GM23248 (cell line): ENCODE measurements at regions not wholly inside any gene's neighbourhood (a gene's known extent, or its start where the extent isn't known, plus 50 kb on each side); places are given as distances from the start of the nearest gene placed in this dataset.

Experiments used
- DNase-seq: peaks from one replicate; pipeline ENCODE4 v3.0.0-alpha.2; 2015
- H2AFZ ChIP-seq: fragments of 200-600 bp; sonication (generic); 2 replicates; pipeline ENCODE4 v1.6.1; 2016; ENCODE audit warnings: antibody characterized with exemption
- H3F3A ChIP-seq: fragments of 200-600 bp; sonication (generic); 2 replicates; pipeline ENCODE4 v1.6.1; 2016; ENCODE audit warnings: mild to moderate bottlenecking, antibody characterized with exemption, mixed run types; ENCODE audit not compliant: insufficient read depth
- H3K27ac ChIP-seq: fragments of 200-600 bp; sonication (generic); 2 replicates; pipeline ENCODE4 v1.5.1; 2016; ENCODE audit warnings: mild to moderate bottlenecking
- H3K27me3 ChIP-seq: fragments of 200-600 bp; sonication (generic); replicated peaks from 2 replicates; pipeline ENCODE4 v1.6.1; 2016; ENCODE audit warnings: mild to moderate bottlenecking; ENCODE audit not compliant: insufficient read depth
- H3K36me3 ChIP-seq: fragments of 200-600 bp; sonication (generic); 2 replicates; pipeline ENCODE4 v1.6.1; 2016; ENCODE audit warnings: low read depth, mild to moderate bottlenecking
- H3K4me1 ChIP-seq: fragments of 200-600 bp; sonication (generic); 2 replicates; pipeline ENCODE4 v1.6.1; 2016; ENCODE audit warnings: mild to moderate bottlenecking; ENCODE audit not compliant: insufficient read depth
- H3K4me2 ChIP-seq: fragments of 200-600 bp; sonication (generic); one replicate; pipeline ENCODE4 v1.6.1; 2016; ENCODE audit warnings: mild to moderate bottlenecking; ENCODE audit not compliant: unreplicated experiment
- H3K4me3 ChIP-seq: fragments of 200-600 bp; sonication (generic); 2 replicates; pipeline ENCODE4 v1.5.1; 2016; ENCODE audit warnings: mild to moderate bottlenecking
- H3K79me2 ChIP-seq: fragments of 200-600 bp; sonication (generic); 2 replicates; pipeline ENCODE4 v1.6.1; 2016; ENCODE audit warnings: mild to moderate bottlenecking; ENCODE audit not compliant: insufficient read depth
- H3K9ac ChIP-seq: fragments of 200-600 bp; sonication (generic); 2 replicates; pipeline ENCODE4 v1.6.1; 2016; ENCODE audit warnings: mild to moderate bottlenecking
- H3K9me2 ChIP-seq: fragments of 200-600 bp; sonication (generic); 2 replicates; pipeline ENCODE4 v1.6.1; 2016; ENCODE audit warnings: mixed run types, mild to moderate bottlenecking, moderate library complexity; ENCODE audit not compliant: insufficient read depth
- H3K9me3 ChIP-seq: fragments of 200-600 bp; sonication (generic); one replicate; pipeline ENCODE4 v1.6.1; 2017; ENCODE audit warnings: low read depth
- H4K20me1 ChIP-seq: fragments of 200-600 bp; sonication (generic); 2 replicates; pipeline ENCODE4 v1.6.0; 2016; ENCODE audit not compliant: insufficient read depth
- EZH2 ChIP-seq: fragments of 200-600 bp; sonication (generic); IDR thresholded peaks from 2 replicates; pipeline ENCODE4 v1.6.1; 2018; ENCODE audit warnings: antibody characterized with exemption, mild to moderate bottlenecking; ENCODE audit not compliant: insufficient read depth, poor library complexity, severe bottlenecking
- EZH2phosphoT487 ChIP-seq: fragments of 200-600 bp; sonication (generic); IDR thresholded peaks from 2 replicates; pipeline ENCODE4 v1.6.1; 2018; ENCODE audit warnings: antibody characterized with exemption, moderate library complexity, mild to moderate bottlenecking, low read depth; ENCODE audit not compliant: insufficient read depth
- WGBS, 2 experiments: methylation state at CpG; one replicate each; pipeline ENCODE4 v1.1.6; 2015 to 2017; ENCODE audit warnings: low lambda C conversion rate in 2 of 2, low coverage in 1 of 2; ENCODE audit errors: missing lambda C conversion rate in 2 of 2; 5-methylcytosine and 5-hydroxymethylcytosine counted together
- in situ Hi-C: fragments of 300-500 bp; cut with MboI; formaldehyde crosslinking; loops from 2 replicates; pipeline ENCODE4 v1.15.0; 2020

DNA sequence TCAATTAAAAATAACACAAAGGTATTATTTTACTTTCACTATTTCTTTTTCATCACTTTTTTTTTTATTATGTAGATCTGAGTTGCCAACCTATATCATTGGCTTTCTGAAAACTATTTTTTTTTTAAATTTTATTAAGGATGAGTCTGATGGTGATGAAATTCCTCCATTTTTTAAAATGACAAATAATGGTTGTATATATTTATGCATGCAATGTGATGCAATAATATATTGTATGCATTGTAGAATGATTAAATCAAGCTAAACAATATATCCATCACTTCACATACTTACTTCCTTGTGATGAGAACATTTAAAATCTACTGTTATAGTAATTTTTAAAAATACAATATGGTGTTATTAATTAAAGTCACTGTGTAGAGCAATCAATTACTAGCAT, 1081.6 kb downstream of the CNTNAP5 start:
- H4K20me1 ChIP-seq: no peaks in the 10 kb centered on the region
- no peaks in the 10 kb centered on the region for H3K9me3 ChIP-seq
- TF ChIP-seq EZH2phosphoT487 (no peak), EZH2 (no peak)
- DNase-seq: no peak
- H2AFZ ChIP-seq: no peak overlapping the region
- no peak overlapping the region for H3K27ac ChIP-seq
- no peaks in the 10 kb centered on the region for H3K9me2 ChIP-seq
- no peaks in the 10 kb centered on the region for H3K27me3 ChIP-seq
- H3K4me1 ChIP-seq: no peaks in the 10 kb centered on the region
- H3K4me2 ChIP-seq: no peak overlapping the region
- no peaks in the 10 kb centered on the region for H3K36me3 ChIP-seq
- H3F3A ChIP-seq: no peaks in the 10 kb centered on the region
- H3K9ac ChIP-seq: no peak overlapping the region
- no peaks in the 10 kb centered on the region for H3K79me2 ChIP-seq
- no peak overlapping the region for H3K4me3 ChIP-seq
- in situ Hi-C loops: no loop called here

GRCh38 chr2:125107446-125107845, 1082.4 kb downstream of the CNTNAP5 start:
- Histone ChIP-seq H3K9me2 (no peaks in the 10 kb centered on the region), H2AFZ (no peak overlapping the region), H3K4me2 (no peak overlapping the region), H3K27ac (no peak overlapping the region), H3K4me1 (no peaks in the 10 kb centered on the region), H4K20me1 (no peaks in the 10 kb centered on the region), H3K4me3 (no peak overlapping the region), H3K9me3 (no peaks in the 10 kb centered on the region), H3K27me3 (no peaks in the 10 kb centered on the region), H3F3A (no peaks in the 10 kb centered on the region), H3K9ac (no peak overlapping the region), H3K36me3 (no peaks in the 10 kb centered on the region), H3K79me2 (no peaks in the 10 kb centered on the region)
- DNase-seq: no peak
- TF ChIP-seq EZH2phosphoT487 (no peak), EZH2 (no peak)
- WGBS, 2 experiments: 0% methylated on average over 1 of the region's 1 CpG
- in situ Hi-C loops: no loop called here

DNA sequence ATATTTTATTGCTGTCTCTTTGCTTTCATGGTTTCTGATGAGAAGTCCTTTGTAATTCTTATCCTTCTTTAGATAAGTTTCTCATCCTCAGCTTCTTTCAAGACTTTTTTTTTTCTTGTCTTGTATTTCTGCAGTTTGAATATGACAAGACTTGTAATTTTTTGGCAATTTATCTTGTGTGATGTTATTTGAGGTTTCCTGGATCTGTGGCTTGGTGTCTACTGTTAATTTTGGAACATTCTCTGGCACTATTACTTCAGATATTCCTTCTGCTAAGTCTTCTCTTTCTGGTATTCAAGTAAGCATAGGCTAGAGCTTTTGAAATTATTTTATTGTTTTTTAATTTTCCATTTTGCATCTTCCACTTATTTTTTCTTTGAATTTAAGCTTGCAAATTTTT, 1083.2 kb downstream of the CNTNAP5 start:
- H3K4me2 ChIP-seq: no peak overlapping the region
- H3K36me3 ChIP-seq: no peaks in the 10 kb centered on the region
- H3F3A ChIP-seq: no peaks in the 10 kb centered on the region
- H3K27me3 ChIP-seq: no peaks in the 10 kb centered on the region
- H3K79me2 ChIP-seq: no peaks in the 10 kb centered on the region
- no peaks in the 10 kb centered on the region for H3K9me3 ChIP-seq
- H4K20me1 ChIP-seq: no peaks in the 10 kb centered on the region
- no peak overlapping the region for H2AFZ ChIP-seq
- DNase-seq: no peak
- H3K27ac ChIP-seq: no peak overlapping the region
- in situ Hi-C loops: no loop called here
- no peak overlapping the region for H3K4me3 ChIP-seq
- no peak overlapping the region for H3K9ac ChIP-seq
- H3K4me1 ChIP-seq: no peaks in the 10 kb centered on the region
- TF ChIP-seq EZH2phosphoT487 (no peak), EZH2 (no peak)
- H3K9me2 ChIP-seq: no peaks in the 10 kb centered on the region

GRCh38 chr2:125125902-125126301, 1100.8 kb downstream of the CNTNAP5 start:
- WGBS, 2 experiments: 0 to 8% methylated on average over 1 of the region's 1 CpG
- Histone ChIP-seq H3K9me3 (no peaks in the 10 kb centered on the region), H3K9me2 (no peaks in the 10 kb centered on the region), H3K4me2 (no peak overlapping the region), H3K27ac (no peak overlapping the region), H3K9ac (no peak overlapping the region), H3F3A (no peaks in the 10 kb centered on the region), H3K27me3 (no peaks in the 10 kb centered on the region), H3K4me3 (no peak overlapping the region), H4K20me1 (no peaks in the 10 kb centered on the region), H2AFZ (no peak overlapping the region), H3K36me3 (no peaks in the 10 kb centered on the region), H3K79me2 (no peaks in the 10 kb centered on the region), H3K4me1 (no peaks in the 10 kb centered on the region)
- DNase-seq: no peak
- TF ChIP-seq EZH2phosphoT487 (no peak), EZH2 (no peak)
- in situ Hi-C loops: no loop called here

DNA sequence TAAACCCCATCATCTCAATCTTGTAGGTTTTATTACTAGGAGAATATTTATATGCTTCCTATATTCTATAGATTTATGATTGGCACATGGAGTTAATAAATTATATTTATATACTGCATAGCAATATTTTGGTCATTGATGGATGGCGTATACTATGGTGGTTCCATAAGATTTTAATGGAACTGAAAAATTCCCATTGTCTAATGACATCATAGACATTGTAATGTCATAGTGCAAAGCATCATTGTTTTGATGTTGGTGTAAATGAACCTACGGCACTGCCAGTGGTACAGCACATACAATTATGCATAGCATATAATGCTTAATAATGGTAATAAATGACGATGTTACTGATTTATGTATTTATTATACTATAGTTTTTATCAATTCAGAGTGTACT, 1135.9 kb downstream of the CNTNAP5 start:
- Histone ChIP-seq H3K4me3 (no peak overlapping the region), H4K20me1 (no peaks in the 10 kb centered on the region), H3K4me1 (no peaks in the 10 kb centered on the region), H3F3A (no peaks in the 10 kb centered on the region), H3K27ac (no peak overlapping the region), H3K9me3 (no peaks in the 10 kb centered on the region), H3K9ac (no peak overlapping the region), H3K4me2 (no peak overlapping the region), H3K9me2 (no peaks in the 10 kb centered on the region), H3K36me3 (no peaks in the 10 kb centered on the region), H3K79me2 (no peaks in the 10 kb centered on the region), H2AFZ (no peak overlapping the region), H3K27me3 (no peaks in the 10 kb centered on the region)
- 26 to 35% methylated on average over 3 of the region's 3 CpGs for WGBS, 2 experiments
- in situ Hi-C loops: no loop called here
- no peak for DNase-seq
- TF ChIP-seq EZH2 (no peak), EZH2phosphoT487 (no peak)
